Heart left ventricle (tissue), 16 donors: ENCODE measurements at regions not wholly inside any gene's neighbourhood (a gene's known extent, or its start where the extent isn't known, plus 50 kb on each side); places are given as distances from the start of the nearest gene placed in this dataset.

Source experiments
- ATAC-seq, 4 donors: fragments of 200-7000 bp; cut with Tn5 transposase; one replicate each; pipeline ENCODE4 v1.9.1; 2020 to 2022; ENCODE audit warnings: moderate library complexity in 4 of 4, mild to moderate bottlenecking in 3 of 4, moderate number of reproducible peaks in 1 of 4
- DNase-seq, 5 donors: peaks; one replicate each; pipeline ENCODE4 v3.0.0-alpha.2; 2020
- H3K27ac ChIP-seq, 12 donors: fragments of 200-600 bp; sonication (generic) in 4 of 12; one replicate each; pipeline versions ENCODE4 v1.5.0 to v1.8.0; 2016 to 2022; ENCODE audit warnings: mild to moderate bottlenecking in 2 of 12
- H3K27me3 ChIP-seq, 9 donors: fragments of 200-600 bp; sonication (generic) in 2 of 9; one replicate each; pipeline versions ENCODE4 v1.5.1 to v1.8.0; 2016 to 2022; ENCODE audit warnings: mild to moderate bottlenecking in 3 of 9
- H3K36me3 ChIP-seq, 9 donors: fragments of 200-600 bp; sonication (generic) in 2 of 9; one replicate each; pipeline versions ENCODE4 v1.5.0 to v1.8.0; 2018 to 2022; ENCODE audit warnings: mild to moderate bottlenecking in 2 of 9
- H3K4me1 ChIP-seq, 12 donors: fragments of 200-600 bp; sonication (generic) in 4 of 12; one replicate each; pipeline versions ENCODE4 v1.5.0 to v1.8.0; 2016 to 2022; ENCODE audit warnings: mild to moderate bottlenecking in 3 of 12
- H3K4me3 ChIP-seq, 12 donors: fragments of 200-600 bp; sonication (generic) in 4 of 12; one replicate each; pipeline versions ENCODE4 v1.5.0 to v1.8.0; 2017 to 2022; ENCODE audit warnings: mild to moderate bottlenecking in 9 of 12, moderate library complexity in 4 of 12
- H3K9me3 ChIP-seq, 12 donors: fragments of 200-600 bp; sonication (generic) in 4 of 12; one replicate each; pipeline versions ENCODE4 v1.5.0 to v1.8.0; 2016 to 2022; ENCODE audit warnings: mild to moderate bottlenecking in 1 of 12
- CTCF ChIP-seq, 12 donors: fragments of 200-600 bp; sonication (generic) in 4 of 12; IDR thresholded peaks; one replicate each; pipeline versions ENCODE4 v1.5.0 to v1.8.0; 2018 to 2022; ENCODE audit warnings: antibody characterized with exemption in 12 of 12, mild to moderate bottlenecking in 5 of 12
- POLR2A ChIP-seq, 2 donors: fragments of 450-650 bp; IDR thresholded peaks; one replicate each; pipeline ENCODE4 v1.6.1; 2017; ENCODE audit warnings: antibody characterized with exemption in 2 of 2, mild to moderate bottlenecking in 2 of 2, moderate library complexity in 2 of 2
- WGBS, 4 donors: extraction: QIAGEN DNeasy Blood & Tissue Kit in 2 of 4; methylation state at CpG; one replicate each; pipeline versions ENCODE4 v1.1.5 to v1.1.7; 2013 to 2018; 5-methylcytosine and 5-hydroxymethylcytosine counted together
- intact Hi-C, 10 donors: fragments of 100-400 bp; cut with DNase I; formaldehyde crosslinking; loops; one replicate each; pipeline versions ENCODE4 v1.11.1 to v1.14.2; 2022
- donor health status: ischemic (EF 13 %, LVEDD 7.1; RV severe dilation, severe dysfunction).
- donor health status: healthy with polysubstance abuse.
- donor health status: DM: no; HTN: yes; CAD: no.
- donor health status: DM: no; HTN: no; CAD: no.
- donor health status: ischemic (EF 25% LVEDD 6.9; RV normal size, moderate dysfunction).
- donor health status: ischemic (EF 25% LVEDD 5.7; RV mildly dilated, moderate dysfunction).
- donor health status: healthy.
- donor health status: DM: yes; HTN: yes; CAD: no.
- donor health status: ischemic (EF 35%, LVEDD 5.7; RV mildly dilated, moderate dysfunction).
- donor health status: nonischemic (EF 11% LVEDD 7.7; RV severe dilation, severe dysfunction).
- donor health status: DM: yes; HTN: yes; CAD: no.
- donor health status: PGD.
- donor health status: ischemic (EF 29% LVEDD 5.4; RV normal size, mild dysfunction).
- donor health status: nonischemic (EF 23%, LVEDD 6.1; RV moderate dilation, normal function).

DNA sequence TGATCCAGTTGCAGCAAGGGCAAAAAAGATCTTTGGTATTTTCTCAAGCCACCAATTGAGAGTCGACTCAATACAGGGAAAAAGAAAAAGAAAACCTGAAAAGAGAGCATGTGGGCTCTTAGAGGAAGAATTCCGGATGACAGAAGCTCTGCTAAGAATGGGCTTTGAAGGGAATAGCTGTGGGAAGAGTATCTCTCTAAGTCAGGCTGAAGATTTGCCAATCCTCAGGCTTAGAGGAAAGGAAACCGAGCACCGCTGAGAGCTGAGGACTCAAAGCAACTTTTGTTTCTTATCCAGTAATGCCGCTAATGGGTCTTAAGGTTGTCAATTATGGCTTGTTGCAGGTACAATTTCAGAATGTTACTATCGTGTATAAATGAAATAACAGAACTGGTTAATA lies 166.4 kb downstream of the EFNB2 start:
- peaks cover 0 to 10% (median 0%) of the 10 kb centered on the region in 12 donors for H3K4me1 ChIP-seq
- DNase-seq (no peak), ATAC-seq (no peak)
- intact Hi-C loops, result no loop called here
- H3K36me3 ChIP-seq, result no peaks in the 10 kb centered on the region
- H3K9me3 ChIP-seq, result peaks cover 0 to 12% (median 2%) of the 10 kb centered on the region in 12 donors
- TF ChIP-seq POLR2A (IDR thresholded peaks at IDR 0.05), result no peak
- TF ChIP-seq CTCF (IDR thresholded peaks at IDR 0.05), result no peak
- H3K4me3 ChIP-seq, result no peak overlapping the region
- H3K27me3 ChIP-seq, result no peaks in the 10 kb centered on the region
- WGBS, 4 donors, result 82 to 87% (median 85%) methylated on average over 6 of the region's 6 CpGs
- H3K27ac ChIP-seq, result no peak overlapping the region

- intact Hi-C loops, result no loop called here
- 66 to 76% (median 72%) methylated on average over 3 of the region's 3 CpGs for WGBS, 4 donors
- ATAC-seq (no peak), DNase-seq (no peak)
- Histone ChIP-seq H3K36me3 (no peaks in the 10 kb centered on the region), H3K9me3 (peaks cover 0 to 13% (median 2%) of the 10 kb centered on the region in 12 donors), H3K27me3 (no peaks in the 10 kb centered on the region), H3K4me3 (no peak overlapping the region), H3K4me1 (no peaks in the 10 kb centered on the region), H3K27ac (no peak overlapping the region)
- TF ChIP-seq CTCF (IDR thresholded peaks at IDR 0.05) (no peak), POLR2A (IDR thresholded peaks at IDR 0.05) (no peak)
Measured at GRCh38 chr13:106367361-106367971, 168.0 kb downstream of the EFNB2 start.

DNA sequence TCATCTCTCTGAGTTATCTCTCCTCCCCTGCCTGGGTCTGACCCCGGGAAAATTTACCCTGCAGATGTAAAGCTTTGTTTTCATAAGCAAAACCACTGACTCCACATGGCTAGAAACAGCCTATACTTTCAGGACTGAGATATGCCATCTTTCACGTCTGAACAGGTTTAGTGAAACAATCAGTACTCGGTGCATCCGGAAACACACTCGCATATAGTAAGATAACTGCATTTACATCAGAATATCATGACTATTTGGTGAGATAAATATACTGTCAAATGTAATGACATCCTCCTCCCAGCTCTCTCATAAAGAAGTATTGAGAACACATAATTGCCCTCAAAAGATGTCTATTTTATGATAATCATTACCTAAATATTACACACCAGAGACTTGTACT lies 172.8 kb downstream of the EFNB2 start:
- intact Hi-C loops, result no loop called here
- Histone ChIP-seq H3K4me3 (no peak overlapping the region), H3K4me1 (no peaks in the 10 kb centered on the region), H3K36me3 (no peaks in the 10 kb centered on the region), H3K27ac (no peak overlapping the region), H3K9me3 (peaks cover 0 to 13% (median 2%) of the 10 kb centered on the region in 12 donors), H3K27me3 (no peaks in the 10 kb centered on the region)
- DNase-seq (no peak), ATAC-seq (no peak)
- TF ChIP-seq CTCF (IDR thresholded peaks at IDR 0.05) (no peak), POLR2A (IDR thresholded peaks at IDR 0.05) (no peak)
- WGBS, 4 donors, result 81 to 88% (median 84%) methylated on average over 5 of the region's 5 CpGs

GRCh38 chr13:106361621-106362020 lies 173.8 kb downstream of the EFNB2 start:
- H3K4me1 ChIP-seq, result peaks cover 0 to 5% (median 0%) of the 10 kb centered on the region in 12 donors
- ATAC-seq (no peak), DNase-seq (no peak)
- no peak overlapping the region for H3K4me3 ChIP-seq
- H3K36me3 ChIP-seq, result no peaks in the 10 kb centered on the region
- 89 to 92% (median 91%) methylated on average over 2 of the region's 2 CpGs for WGBS, 4 donors
- TF ChIP-seq POLR2A (IDR thresholded peaks at IDR 0.05), result no peak
- no peak for TF ChIP-seq CTCF (IDR thresholded peaks at IDR 0.05)
- H3K9me3 ChIP-seq, result peaks cover 0 to 13% (median 2%) of the 10 kb centered on the region in 12 donors
- intact Hi-C loops, result no loop called here
- no peak overlapping the region for H3K27ac ChIP-seq
- H3K27me3 ChIP-seq, result no peaks in the 10 kb centered on the region
